ENCODE measurements at regions not wholly inside any gene's neighbourhood (a gene's known extent, or its start where the extent isn't known, plus 50 kb on each side); places are given as distances from the start of the nearest gene placed in this dataset.

DNA sequence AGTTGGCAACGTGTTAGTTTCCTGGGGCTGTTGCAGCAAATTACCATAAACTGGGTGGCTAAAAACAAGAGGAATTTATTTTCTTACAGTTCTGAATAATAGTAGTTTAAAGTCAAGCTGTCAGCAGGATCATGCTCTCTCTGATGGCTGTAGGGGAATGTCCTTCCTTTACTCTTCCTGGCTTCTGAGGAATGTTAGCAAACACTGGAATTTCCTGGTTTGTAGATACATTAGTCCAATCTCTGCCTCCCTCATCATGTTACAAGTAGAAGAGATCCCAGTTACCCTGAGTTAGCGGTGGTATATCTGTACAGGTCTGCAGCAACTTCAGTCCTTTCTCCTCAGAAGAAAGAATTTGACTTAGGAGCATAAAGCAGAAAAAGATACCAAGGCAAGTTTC is 2249.1 kb downstream of the NCAM2 start:
- TF ChIP-seq, protein P1, sequence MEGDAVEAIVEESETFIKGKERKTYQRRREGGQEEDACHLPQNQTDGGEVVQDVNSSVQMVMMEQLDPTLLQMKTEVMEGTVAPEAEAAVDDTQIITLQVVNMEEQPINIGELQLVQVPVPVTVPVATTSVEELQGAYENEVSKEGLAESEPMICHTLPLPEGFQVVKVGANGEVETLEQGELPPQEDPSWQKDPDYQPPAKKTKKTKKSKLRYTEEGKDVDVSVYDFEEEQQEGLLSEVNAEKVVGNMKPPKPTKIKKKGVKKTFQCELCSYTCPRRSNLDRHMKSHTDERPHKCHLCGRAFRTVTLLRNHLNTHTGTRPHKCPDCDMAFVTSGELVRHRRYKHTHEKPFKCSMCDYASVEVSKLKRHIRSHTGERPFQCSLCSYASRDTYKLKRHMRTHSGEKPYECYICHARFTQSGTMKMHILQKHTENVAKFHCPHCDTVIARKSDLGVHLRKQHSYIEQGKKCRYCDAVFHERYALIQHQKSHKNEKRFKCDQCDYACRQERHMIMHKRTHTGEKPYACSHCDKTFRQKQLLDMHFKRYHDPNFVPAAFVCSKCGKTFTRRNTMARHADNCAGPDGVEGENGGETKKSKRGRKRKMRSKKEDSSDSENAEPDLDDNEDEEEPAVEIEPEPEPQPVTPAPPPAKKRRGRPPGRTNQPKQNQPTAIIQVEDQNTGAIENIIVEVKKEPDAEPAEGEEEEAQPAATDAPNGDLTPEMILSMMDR (IDR thresholded peaks at IDR 0.05; ENCODE audit: unreplicated experiment), result no peak
- no peak for DNase-seq (ENCODE audit: low spot score in 2 of 2, unreplicated experiment in 2 of 2)
- H3K4me3 Mint-ChIP-seq, result no peak overlapping the region
- no peaks in the 10 kb centered on the region for H3K27me3 Mint-ChIP-seq (ENCODE audit: low read depth)
- no peaks in the 10 kb centered on the region for H3K36me3 Mint-ChIP-seq
- H3K4me1 Mint-ChIP-seq, result peaks cover 11% of the 10 kb centered on the region
- H3K27ac Mint-ChIP-seq, result no peak overlapping the region
- H3K9me3 Mint-ChIP-seq, result no peaks in the 10 kb centered on the region

DNA sequence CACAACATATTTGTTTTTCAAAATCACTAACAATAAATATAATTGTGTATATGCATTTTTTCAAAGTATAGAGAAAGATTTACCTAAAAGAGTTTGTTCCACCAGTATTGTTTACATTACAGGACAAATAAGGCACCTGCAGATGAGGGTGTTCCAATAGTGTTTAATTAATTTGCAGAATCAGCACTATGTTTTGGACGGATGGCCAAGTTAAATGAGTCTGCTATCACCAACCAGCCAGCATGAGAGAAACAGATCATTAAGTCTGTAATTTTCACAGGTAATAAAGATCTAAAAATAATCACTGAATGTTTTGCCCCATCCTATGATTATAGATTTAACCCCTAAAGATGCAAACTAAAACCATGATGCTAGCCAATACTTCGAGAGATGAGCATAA is 2247.0 kb downstream of the NCAM2 start:
- no peak for DNase-seq (ENCODE audit: low spot score in 2 of 2, unreplicated experiment in 2 of 2)
- TF ChIP-seq, protein P1 (IDR thresholded peaks at IDR 0.05; ENCODE audit: unreplicated experiment), result no peak
- Mint-ChIP-seq H3K9me3 (no peaks in the 10 kb centered on the region), H3K27ac (no peak overlapping the region), H3K4me3 (no peak overlapping the region), H3K4me1 (peaks cover 21% of the 10 kb centered on the region), H3K27me3 (ENCODE audit: low read depth) (no peaks in the 10 kb centered on the region), H3K36me3 (no peaks in the 10 kb centered on the region)

DNA sequence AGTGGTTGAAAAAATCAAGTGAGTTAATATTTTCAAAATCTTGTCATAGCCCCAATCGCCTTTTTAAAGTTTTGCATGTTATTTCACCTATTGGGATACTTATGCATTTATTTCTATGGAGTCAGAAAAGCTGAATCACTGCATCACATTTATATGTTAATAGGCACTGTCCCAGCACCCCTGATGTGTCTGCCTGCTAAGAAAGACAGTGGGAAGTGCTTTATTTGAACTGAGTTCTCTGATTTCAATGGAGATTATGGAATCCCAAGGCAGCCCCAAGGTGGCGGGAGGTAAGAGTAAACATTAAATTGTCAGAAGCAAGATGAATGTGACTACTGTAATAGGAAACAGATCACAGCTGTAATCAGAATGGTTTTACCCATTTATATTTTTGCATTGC is 2225.7 kb downstream of the NCAM2 start:
- no peaks in the 10 kb centered on the region for H3K4me1 Mint-ChIP-seq
- no peaks in the 10 kb centered on the region for H3K9me3 Mint-ChIP-seq
- TF ChIP-seq, protein P1 (IDR thresholded peaks at IDR 0.05; ENCODE audit: unreplicated experiment), result no peak
- H3K36me3 Mint-ChIP-seq, result no peaks in the 10 kb centered on the region
- H3K4me3 Mint-ChIP-seq, result no peak overlapping the region
- no peak overlapping the region for H3K27ac Mint-ChIP-seq
- no peaks in the 10 kb centered on the region for H3K27me3 Mint-ChIP-seq (ENCODE audit: low read depth)
- DNase-seq (ENCODE audit: low spot score in 2 of 2, unreplicated experiment in 2 of 2), result no peak

DNA sequence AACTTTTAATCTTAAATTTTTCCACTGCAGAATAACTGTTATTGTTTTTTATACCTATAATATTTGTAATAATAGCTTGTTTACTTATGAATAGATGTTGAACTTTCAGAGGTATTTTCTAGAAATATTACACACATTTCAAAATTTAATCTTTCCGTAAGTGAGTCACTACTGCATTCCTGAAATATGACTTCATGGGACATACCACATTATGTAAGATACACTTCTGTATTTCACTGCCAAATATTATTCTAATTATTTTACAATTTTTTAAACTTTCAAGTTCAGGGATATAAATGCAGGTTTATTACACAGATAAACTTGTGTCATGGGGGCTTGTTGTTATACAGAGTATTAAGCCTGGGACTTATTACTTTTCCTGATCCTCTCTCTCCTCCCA is 2220.5 kb downstream of the NCAM2 start:
- Mint-ChIP-seq H3K4me3 (no peak overlapping the region), H3K4me1 (no peaks in the 10 kb centered on the region), H3K27me3 (ENCODE audit: low read depth) (no peaks in the 10 kb centered on the region), H3K9me3 (peaks cover 5% of the 10 kb centered on the region), H3K36me3 (no peaks in the 10 kb centered on the region), H3K27ac (no peak overlapping the region)
- TF ChIP-seq, protein P1 (IDR thresholded peaks at IDR 0.05; ENCODE audit: unreplicated experiment), result no peak
- DNase-seq (ENCODE audit: low spot score in 2 of 2, unreplicated experiment in 2 of 2), result no peak

DNA sequence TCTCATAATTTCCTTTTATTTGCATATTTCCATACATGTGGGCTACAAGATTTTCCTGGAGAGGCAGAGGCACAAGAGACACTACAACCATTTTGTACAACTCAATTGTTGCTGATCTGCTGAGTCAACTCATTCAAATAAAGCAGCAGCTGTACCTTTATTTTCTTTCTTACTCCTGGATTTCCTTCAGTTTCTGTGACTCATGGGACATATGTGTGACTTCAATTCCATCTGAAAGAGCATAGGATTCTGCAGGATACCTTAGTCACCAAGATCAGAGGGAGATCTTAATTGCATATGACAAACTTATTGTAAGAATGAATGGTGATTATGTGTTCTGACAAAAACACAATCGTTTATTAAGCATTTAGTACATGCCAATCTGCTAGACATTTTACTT is 2219.4 kb downstream of the NCAM2 start:
- Mint-ChIP-seq H3K36me3 (no peaks in the 10 kb centered on the region), H3K27ac (no peak overlapping the region), H3K4me1 (no peaks in the 10 kb centered on the region), H3K4me3 (no peak overlapping the region), H3K27me3 (ENCODE audit: low read depth) (no peaks in the 10 kb centered on the region), H3K9me3 (peaks cover 13% of the 10 kb centered on the region)
- TF ChIP-seq, protein P1 (IDR thresholded peaks at IDR 0.05; ENCODE audit: unreplicated experiment), result no peak
- DNase-seq (ENCODE audit: low spot score in 2 of 2, unreplicated experiment in 2 of 2), result no peak

DNA sequence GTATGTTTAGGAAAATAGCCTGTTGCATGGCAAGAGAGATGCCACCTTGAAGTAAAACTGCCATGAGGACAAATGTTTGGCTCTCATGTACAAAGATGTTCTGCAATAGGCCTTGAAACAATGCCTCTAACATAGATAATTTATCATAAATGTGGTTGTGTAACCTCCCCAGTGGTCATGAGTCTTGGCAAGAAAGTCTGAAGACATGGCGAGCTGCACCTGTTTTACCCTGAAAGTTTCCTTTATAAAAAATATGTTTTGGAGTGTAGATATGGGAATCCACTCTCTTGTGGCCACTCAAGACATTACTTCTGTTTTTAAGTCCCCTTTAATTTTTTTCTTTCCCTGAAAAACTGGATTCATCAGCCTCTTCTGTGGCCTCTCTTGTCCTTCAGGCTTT is 2217.1 kb downstream of the NCAM2 start:
- H3K9me3 Mint-ChIP-seq, result peaks cover 22% of the 10 kb centered on the region
- H3K27me3 Mint-ChIP-seq (ENCODE audit: low read depth), result no peaks in the 10 kb centered on the region
- no peaks in the 10 kb centered on the region for H3K4me1 Mint-ChIP-seq
- no peak overlapping the region for H3K27ac Mint-ChIP-seq
- DNase-seq (ENCODE audit: low spot score in 2 of 2, unreplicated experiment in 2 of 2), result no peak
- TF ChIP-seq, protein P1 (IDR thresholded peaks at IDR 0.05; ENCODE audit: unreplicated experiment), result no peak
- H3K36me3 Mint-ChIP-seq, result no peaks in the 10 kb centered on the region
- no peak overlapping the region for H3K4me3 Mint-ChIP-seq

Data from mesothelial cell of epicardium (in vitro differentiated cells).